ENCODE measurements at regions not wholly inside any gene's neighbourhood (a gene's known extent, or its start where the extent isn't known, plus 50 kb on each side); places are given as distances from the start of the nearest gene placed in this dataset.
A peak's percentile ranks its signal among the peaks of the same experiment; 100 is the strongest.

- Histone ChIP-seq H3K36me3 (no peaks in the 10 kb centered on the region), H3K27me3 (replicated peaks in 1 of 7) (no peaks in the 10 kb centered on the region), H3K4me3 (no peak overlapping the region), H3K4me1 (no peaks in the 10 kb centered on the region), H3K27ac (no peak overlapping the region), H3K9me3 (no peaks in the 10 kb centered on the region)
- TF ChIP-seq POLR2A (IDR thresholded peaks at IDR 0.05): no peak
- no peak for TF ChIP-seq POLR2AphosphoS5 (IDR thresholded peaks at IDR 0.05)
- TF ChIP-seq, protein P1, sequence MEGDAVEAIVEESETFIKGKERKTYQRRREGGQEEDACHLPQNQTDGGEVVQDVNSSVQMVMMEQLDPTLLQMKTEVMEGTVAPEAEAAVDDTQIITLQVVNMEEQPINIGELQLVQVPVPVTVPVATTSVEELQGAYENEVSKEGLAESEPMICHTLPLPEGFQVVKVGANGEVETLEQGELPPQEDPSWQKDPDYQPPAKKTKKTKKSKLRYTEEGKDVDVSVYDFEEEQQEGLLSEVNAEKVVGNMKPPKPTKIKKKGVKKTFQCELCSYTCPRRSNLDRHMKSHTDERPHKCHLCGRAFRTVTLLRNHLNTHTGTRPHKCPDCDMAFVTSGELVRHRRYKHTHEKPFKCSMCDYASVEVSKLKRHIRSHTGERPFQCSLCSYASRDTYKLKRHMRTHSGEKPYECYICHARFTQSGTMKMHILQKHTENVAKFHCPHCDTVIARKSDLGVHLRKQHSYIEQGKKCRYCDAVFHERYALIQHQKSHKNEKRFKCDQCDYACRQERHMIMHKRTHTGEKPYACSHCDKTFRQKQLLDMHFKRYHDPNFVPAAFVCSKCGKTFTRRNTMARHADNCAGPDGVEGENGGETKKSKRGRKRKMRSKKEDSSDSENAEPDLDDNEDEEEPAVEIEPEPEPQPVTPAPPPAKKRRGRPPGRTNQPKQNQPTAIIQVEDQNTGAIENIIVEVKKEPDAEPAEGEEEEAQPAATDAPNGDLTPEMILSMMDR (IDR thresholded peaks at IDR 0.05 in 8 of 11, conservative IDR thresholded peaks at IDR 0.05 in 3 of 11): no peak
- intact Hi-C loops (cut with DNase I; ENCODE audit: low total_unique reads): no loop called here
- 59 to 76% (median 63%) methylated on average over 2 of the region's 2 CpGs for WGBS, 5 donors
- DNase-seq: no peak
Observed at GRCh38 chr7:142590830-142591457, 158.3 kb upstream of the PRSS1 start.

DNA sequence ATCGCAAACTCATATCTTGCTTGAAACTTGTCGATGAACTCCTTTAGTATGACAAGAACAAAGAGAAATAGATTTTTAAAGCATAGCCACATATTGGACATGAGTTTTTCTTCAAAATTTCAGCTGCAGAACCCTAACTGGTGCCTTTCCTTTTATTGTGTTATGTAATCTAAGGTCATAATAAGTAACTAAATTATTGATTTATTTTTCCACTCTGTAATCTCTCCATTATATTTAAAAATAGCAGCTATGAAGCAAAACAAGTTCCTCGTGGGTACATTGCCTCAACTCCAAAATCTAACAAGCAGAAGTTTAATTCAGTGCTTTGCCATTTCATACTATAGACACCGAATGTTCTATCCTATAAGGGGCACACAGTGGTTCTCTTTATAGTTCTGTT is 159.2 kb upstream of the PRSS1 start:
- no peak for DNase-seq
- Histone ChIP-seq H3K4me1 (no peaks in the 10 kb centered on the region), H3K27ac (no peak overlapping the region), H3K9me3 (no peaks in the 10 kb centered on the region), H3K27me3 (replicated peaks in 1 of 7) (no peaks in the 10 kb centered on the region), H3K36me3 (no peaks in the 10 kb centered on the region), H3K4me3 (no peak overlapping the region)
- 73 to 88% (median 77%) methylated on average over 4 of the region's 4 CpGs for WGBS, 5 donors
- intact Hi-C loops (cut with DNase I; ENCODE audit: low total_unique reads): no loop called here
- TF ChIP-seq POLR2A (IDR thresholded peaks at IDR 0.05) (no peak), POLR2AphosphoS5 (IDR thresholded peaks at IDR 0.05) (no peak)
- TF ChIP-seq, protein P1 (IDR thresholded peaks at IDR 0.05 in 8 of 11, conservative IDR thresholded peaks at IDR 0.05 in 3 of 11): no peak

GRCh38 chr7:142587578-142588191 is 161.6 kb upstream of the PRSS1 start:
- WGBS, 5 donors: 54 to 58% (median 58%) methylated on average over 5 of the region's 5 CpGs
- no peak for DNase-seq
- TF ChIP-seq, protein P1 (IDR thresholded peaks at IDR 0.05 in 8 of 11, conservative IDR thresholded peaks at IDR 0.05 in 3 of 11): peak in 6 of 11 experiments; percentile 20 to 43 (median 34)
- no peak for TF ChIP-seq POLR2A (IDR thresholded peaks at IDR 0.05)
- H3K27me3 ChIP-seq (replicated peaks in 1 of 7): no peaks in the 10 kb centered on the region
- no peak overlapping the region for H3K4me3 ChIP-seq
- no peaks in the 10 kb centered on the region for H3K9me3 ChIP-seq
- no peaks in the 10 kb centered on the region for H3K36me3 ChIP-seq
- intact Hi-C loops (cut with DNase I; ENCODE audit: low total_unique reads): no loop called here
- H3K27ac ChIP-seq: no peak overlapping the region
- no peaks in the 10 kb centered on the region for H3K4me1 ChIP-seq

GRCh38 chr7:142586611-142587010 is 162.7 kb upstream of the PRSS1 start:
- Histone ChIP-seq H3K4me1 (peaks cover 0 to under 1% (median 0%) of the 10 kb centered on the region in 6 donors), H3K9me3 (no peaks in the 10 kb centered on the region), H3K27ac (no peak overlapping the region), H3K27me3 (replicated peaks in 1 of 7) (no peaks in the 10 kb centered on the region), H3K36me3 (no peaks in the 10 kb centered on the region), H3K4me3 (no peak overlapping the region)
- TF ChIP-seq, protein P1 (IDR thresholded peaks at IDR 0.05 in 8 of 11, conservative IDR thresholded peaks at IDR 0.05 in 3 of 11): no peak
- TF ChIP-seq POLR2A (IDR thresholded peaks at IDR 0.05): no peak
- no peak for TF ChIP-seq POLR2AphosphoS5 (IDR thresholded peaks at IDR 0.05)
- DNase-seq: no peak
- intact Hi-C loops (cut with DNase I; ENCODE audit: low total_unique reads): no loop called here
- WGBS, 5 donors: 79 to 81% (median 80%) methylated on average over 3 of the region's 3 CpGs

Data from spleen (tissue), 11 donors.